ENCODE measurements at regions not wholly inside any gene's neighbourhood (a gene's known extent, or its start where the extent isn't known, plus 50 kb on each side); places are given as distances from the start of the nearest gene placed in this dataset.

DNA sequence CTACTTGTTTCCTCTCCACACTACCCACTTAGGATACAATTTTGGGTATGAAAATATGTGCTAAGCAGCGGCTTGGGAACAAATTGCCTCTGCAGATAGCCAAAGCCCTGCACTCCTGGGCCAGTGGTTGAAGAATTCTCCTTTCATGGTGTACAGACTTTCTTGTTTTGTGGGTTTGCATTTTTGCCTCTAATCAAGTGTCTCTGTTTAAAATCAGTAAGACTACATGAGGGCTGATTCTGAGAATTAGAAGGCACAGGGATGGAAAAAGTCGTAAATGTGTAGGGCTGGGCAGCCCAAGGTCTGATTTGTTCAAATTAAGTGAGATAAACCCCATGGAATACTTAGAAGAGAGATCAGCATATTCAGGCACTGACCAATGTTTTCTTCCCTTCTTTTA is 103.7 kb upstream of the CD180 start:
- TF ChIP-seq POLR2AphosphoS5 (IDR thresholded peaks at IDR 0.05; ENCODE audit: low read length) (no peak), POLR2A (IDR thresholded peaks at IDR 0.05; ENCODE audit: low read depth, low read length) (no peak), EP300 (IDR thresholded peaks at IDR 0.05; ENCODE audit: borderline replicate concordance in 1 of 2, control insufficient read depth in 1 of 2, low read depth in 2 of 2, low read length in 2 of 2) (no peak), SIN3A (IDR thresholded peaks at IDR 0.05; ENCODE audit: low read depth, low read length) (no peak), SUPT20H (IDR thresholded peaks at IDR 0.05; ENCODE audit: borderline replicate concordance, control insufficient read depth, low read depth, low read length) (no peak), IKZF2 (IDR thresholded peaks at IDR 0.05) (no peak), RFX5 (IDR thresholded peaks at IDR 0.05; ENCODE audit: low read depth, low read length) (no peak)
- TF ChIP-seq, protein P1, sequence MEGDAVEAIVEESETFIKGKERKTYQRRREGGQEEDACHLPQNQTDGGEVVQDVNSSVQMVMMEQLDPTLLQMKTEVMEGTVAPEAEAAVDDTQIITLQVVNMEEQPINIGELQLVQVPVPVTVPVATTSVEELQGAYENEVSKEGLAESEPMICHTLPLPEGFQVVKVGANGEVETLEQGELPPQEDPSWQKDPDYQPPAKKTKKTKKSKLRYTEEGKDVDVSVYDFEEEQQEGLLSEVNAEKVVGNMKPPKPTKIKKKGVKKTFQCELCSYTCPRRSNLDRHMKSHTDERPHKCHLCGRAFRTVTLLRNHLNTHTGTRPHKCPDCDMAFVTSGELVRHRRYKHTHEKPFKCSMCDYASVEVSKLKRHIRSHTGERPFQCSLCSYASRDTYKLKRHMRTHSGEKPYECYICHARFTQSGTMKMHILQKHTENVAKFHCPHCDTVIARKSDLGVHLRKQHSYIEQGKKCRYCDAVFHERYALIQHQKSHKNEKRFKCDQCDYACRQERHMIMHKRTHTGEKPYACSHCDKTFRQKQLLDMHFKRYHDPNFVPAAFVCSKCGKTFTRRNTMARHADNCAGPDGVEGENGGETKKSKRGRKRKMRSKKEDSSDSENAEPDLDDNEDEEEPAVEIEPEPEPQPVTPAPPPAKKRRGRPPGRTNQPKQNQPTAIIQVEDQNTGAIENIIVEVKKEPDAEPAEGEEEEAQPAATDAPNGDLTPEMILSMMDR (IDR thresholded peaks at IDR 0.05 in 2 of 3, conservative IDR thresholded peaks at IDR 0.05 in 1 of 3; ENCODE audit: control insufficient read depth in 2 of 3, extremely low read depth in 1 of 3, insufficient read depth in 1 of 3, low read depth in 3 of 3, low read length in 3 of 3) = no peak
- TF ChIP-seq, protein P2, sequence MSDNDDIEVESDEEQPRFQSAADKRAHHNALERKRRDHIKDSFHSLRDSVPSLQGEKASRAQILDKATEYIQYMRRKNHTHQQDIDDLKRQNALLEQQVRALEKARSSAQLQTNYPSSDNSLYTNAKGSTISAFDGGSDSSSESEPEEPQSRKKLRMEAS (IDR thresholded peaks at IDR 0.05; ENCODE audit: low read depth, low read length) = no peak
